ENCODE measurements at regions not wholly inside any gene's neighbourhood (a gene's known extent, or its start where the extent isn't known, plus 50 kb on each side); places are given as distances from the start of the nearest gene placed in this dataset.

- H4K20me1 ChIP-seq (replicated peaks; ENCODE audit: control insufficient read depth, extremely low read depth, insufficient read depth, low read length), result no peaks in the 10 kb centered on the region
- no peaks in the 10 kb centered on the region for H3K4me1 ChIP-seq (ENCODE audit: control insufficient read depth, extremely low read depth, insufficient read depth, low read length)
- H3K9me1 ChIP-seq (replicated peaks; ENCODE audit: control insufficient read depth, extremely low read depth, insufficient read depth, low read length), result no peaks in the 10 kb centered on the region
- no peak overlapping the region for H3K4me3 ChIP-seq (replicated peaks in 1 of 3; ENCODE audit: insufficient read depth in 1 of 3, low read depth in 1 of 3, low read length in 3 of 3)
- intact Hi-C loops (cut with micrococcal nuclease), result no loop called here
- CTCF ChIA-PET, result no interaction called here
- H3K9me3 ChIP-seq (replicated peaks; ENCODE audit: control insufficient read depth, insufficient read depth, low read length), result peaks cover 3% of the 10 kb centered on the region
- no peaks in the 10 kb centered on the region for H3K36me3 ChIP-seq (ENCODE audit: control insufficient read depth in 2 of 2, extremely low read depth in 1 of 2, insufficient read depth in 2 of 2, low read length in 2 of 2)
- dilution Hi-C loops (cut with MboI; ENCODE audit: extremely low pct_ligation_motif_present, low sequenced_read_pairs), result no loop called here
- POLR2A ChIA-PET, result no interaction called here
- H3K9ac ChIP-seq (replicated peaks; ENCODE audit: extremely low read depth, insufficient read depth, low read length), result no peak overlapping the region
- TF ChIP-seq GATA2 (IDR thresholded peaks at IDR 0.05; ENCODE audit: insufficient read depth, insufficient read length, low read depth, low read length) (no peak), MYC (IDR thresholded peaks at IDR 0.05; ENCODE audit: low read depth, low read length) (no peak), EZH2 (IDR thresholded peaks at IDR 0.05; ENCODE audit: borderline replicate concordance, low read depth, low read length, severe bottlenecking) (no peak), POLR2A (IDR thresholded peaks at IDR 0.05; ENCODE audit: low read depth, low read length) (no peak), JUN (IDR thresholded peaks at IDR 0.05; ENCODE audit: borderline replicate concordance, insufficient read depth, insufficient read length, low read depth) (no peak), POLR2AphosphoS5 (IDR thresholded peaks at IDR 0.05; ENCODE audit: insufficient read depth, low read depth, low read length) (no peak)
- TF ChIP-seq, protein P1, sequence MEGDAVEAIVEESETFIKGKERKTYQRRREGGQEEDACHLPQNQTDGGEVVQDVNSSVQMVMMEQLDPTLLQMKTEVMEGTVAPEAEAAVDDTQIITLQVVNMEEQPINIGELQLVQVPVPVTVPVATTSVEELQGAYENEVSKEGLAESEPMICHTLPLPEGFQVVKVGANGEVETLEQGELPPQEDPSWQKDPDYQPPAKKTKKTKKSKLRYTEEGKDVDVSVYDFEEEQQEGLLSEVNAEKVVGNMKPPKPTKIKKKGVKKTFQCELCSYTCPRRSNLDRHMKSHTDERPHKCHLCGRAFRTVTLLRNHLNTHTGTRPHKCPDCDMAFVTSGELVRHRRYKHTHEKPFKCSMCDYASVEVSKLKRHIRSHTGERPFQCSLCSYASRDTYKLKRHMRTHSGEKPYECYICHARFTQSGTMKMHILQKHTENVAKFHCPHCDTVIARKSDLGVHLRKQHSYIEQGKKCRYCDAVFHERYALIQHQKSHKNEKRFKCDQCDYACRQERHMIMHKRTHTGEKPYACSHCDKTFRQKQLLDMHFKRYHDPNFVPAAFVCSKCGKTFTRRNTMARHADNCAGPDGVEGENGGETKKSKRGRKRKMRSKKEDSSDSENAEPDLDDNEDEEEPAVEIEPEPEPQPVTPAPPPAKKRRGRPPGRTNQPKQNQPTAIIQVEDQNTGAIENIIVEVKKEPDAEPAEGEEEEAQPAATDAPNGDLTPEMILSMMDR (IDR thresholded peaks at IDR 0.05; ENCODE audit: extremely low read depth in 1 of 2, insufficient read depth in 1 of 2, low read depth in 1 of 2, low read length in 2 of 2), result no peak
- TF ChIP-seq, protein P2, sequence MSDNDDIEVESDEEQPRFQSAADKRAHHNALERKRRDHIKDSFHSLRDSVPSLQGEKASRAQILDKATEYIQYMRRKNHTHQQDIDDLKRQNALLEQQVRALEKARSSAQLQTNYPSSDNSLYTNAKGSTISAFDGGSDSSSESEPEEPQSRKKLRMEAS (IDR thresholded peaks at IDR 0.05; ENCODE audit: insufficient read depth, insufficient read length), result no peak
- FAIRE-seq (no peak), DNase-seq (ENCODE audit: low read depth, low spot score) (no peak)
- no peaks in the 10 kb centered on the region for H3K27me3 ChIP-seq (ENCODE audit: control insufficient read depth in 2 of 2, insufficient read depth in 2 of 2, low read length in 2 of 2)
- no peak overlapping the region for H3K27ac ChIP-seq (ENCODE audit: insufficient read depth, low read depth, low read length)
- no TSS peak for BruUV-seq (replicated peaks)
- no peaks in the 10 kb centered on the region for H3K79me2 ChIP-seq (ENCODE audit: control insufficient read depth, insufficient read depth, low read length)
- H3K4me2 ChIP-seq (ENCODE audit: insufficient read depth, low read length), result no peak overlapping the region
- H2AFZ ChIP-seq (ENCODE audit: low read depth, low read length), result no peak overlapping the region
Observed at GRCh38 chr12:34339922-34340321, 317.6 kb downstream of the ALG10 start.
